ENCODE measurements at regions not wholly inside any gene's neighbourhood (a gene's known extent, or its start where the extent isn't known, plus 50 kb on each side); places are given as distances from the start of the nearest gene placed in this dataset.

- Histone ChIP-seq H3K4me1 (replicated peaks) (no peaks in the 10 kb centered on the region), H3K4me3 (no peak overlapping the region), H3K27me3 (replicated peaks; ENCODE audit: insufficient read depth) (no peaks in the 10 kb centered on the region), H3K36me3 (no peaks in the 10 kb centered on the region), H3K9me3 (no peaks in the 10 kb centered on the region), H3K27ac (no peak overlapping the region)
- TF ChIP-seq, protein P1, sequence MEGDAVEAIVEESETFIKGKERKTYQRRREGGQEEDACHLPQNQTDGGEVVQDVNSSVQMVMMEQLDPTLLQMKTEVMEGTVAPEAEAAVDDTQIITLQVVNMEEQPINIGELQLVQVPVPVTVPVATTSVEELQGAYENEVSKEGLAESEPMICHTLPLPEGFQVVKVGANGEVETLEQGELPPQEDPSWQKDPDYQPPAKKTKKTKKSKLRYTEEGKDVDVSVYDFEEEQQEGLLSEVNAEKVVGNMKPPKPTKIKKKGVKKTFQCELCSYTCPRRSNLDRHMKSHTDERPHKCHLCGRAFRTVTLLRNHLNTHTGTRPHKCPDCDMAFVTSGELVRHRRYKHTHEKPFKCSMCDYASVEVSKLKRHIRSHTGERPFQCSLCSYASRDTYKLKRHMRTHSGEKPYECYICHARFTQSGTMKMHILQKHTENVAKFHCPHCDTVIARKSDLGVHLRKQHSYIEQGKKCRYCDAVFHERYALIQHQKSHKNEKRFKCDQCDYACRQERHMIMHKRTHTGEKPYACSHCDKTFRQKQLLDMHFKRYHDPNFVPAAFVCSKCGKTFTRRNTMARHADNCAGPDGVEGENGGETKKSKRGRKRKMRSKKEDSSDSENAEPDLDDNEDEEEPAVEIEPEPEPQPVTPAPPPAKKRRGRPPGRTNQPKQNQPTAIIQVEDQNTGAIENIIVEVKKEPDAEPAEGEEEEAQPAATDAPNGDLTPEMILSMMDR (IDR thresholded peaks at IDR 0.05) = no peak
- 59% methylated on average over 4 of the region's 4 CpGs for WGBS
- intact Hi-C loops (cut with DNase I) = no loop called here
- DNase-seq (ENCODE audit: low spot score) = no peak
Observed at GRCh38 chr6:163720460-163721235, 306.1 kb downstream of the QKI start.

GRCh38 chr6:163720005-163720404, 305.5 kb downstream of the QKI start:
- Histone ChIP-seq H3K4me3 (no peak overlapping the region), H3K27me3 (replicated peaks; ENCODE audit: insufficient read depth) (no peaks in the 10 kb centered on the region), H3K4me1 (replicated peaks) (no peaks in the 10 kb centered on the region), H3K36me3 (no peaks in the 10 kb centered on the region), H3K27ac (no peak overlapping the region), H3K9me3 (no peaks in the 10 kb centered on the region)
- intact Hi-C loops (cut with DNase I) = no loop called here
- 32% methylated on average over 5 of the region's 5 CpGs for WGBS
- TF ChIP-seq POLR2AphosphoS5 (IDR thresholded peaks at IDR 0.05) = peak; percentile 64
- TF ChIP-seq, protein P1 (IDR thresholded peaks at IDR 0.05) = no peak
- no peak for DNase-seq (ENCODE audit: low spot score)

- DNase-seq (ENCODE audit: low spot score) = no peak
- H3K4me1 ChIP-seq (replicated peaks) = no peaks in the 10 kb centered on the region
- intact Hi-C loops (cut with DNase I) = no loop called here
- no peaks in the 10 kb centered on the region for H3K27me3 ChIP-seq (replicated peaks; ENCODE audit: insufficient read depth)
- whole genome bisulfite sequencing = 85% methylated on average over 20 of the region's 20 CpGs
- TF ChIP-seq, protein P1 (IDR thresholded peaks at IDR 0.05) = no peak
- TF ChIP-seq POLR2A (IDR thresholded peaks at IDR 0.05) (no peak), POLR2AphosphoS5 (IDR thresholded peaks at IDR 0.05) (no peak)
- no peaks in the 10 kb centered on the region for H3K9me3 ChIP-seq
- H3K36me3 ChIP-seq = no peaks in the 10 kb centered on the region
- no peak overlapping the region for H3K27ac ChIP-seq
- H3K4me3 ChIP-seq = no peak overlapping the region
Observed at GRCh38 chr6:163719028-163719742, 304.7 kb downstream of the QKI start.

- H3K27me3 ChIP-seq (replicated peaks; ENCODE audit: insufficient read depth) = no peaks in the 10 kb centered on the region
- H3K4me3 ChIP-seq = no peak overlapping the region
- 96% methylated on average over 2 of the region's 2 CpGs for WGBS
- no peak for DNase-seq (ENCODE audit: low spot score)
- intact Hi-C loops (cut with DNase I) = no loop called here
- no peaks in the 10 kb centered on the region for H3K4me1 ChIP-seq (replicated peaks)
- H3K27ac ChIP-seq = no peak overlapping the region
- H3K36me3 ChIP-seq = no peaks in the 10 kb centered on the region
- H3K9me3 ChIP-seq = no peaks in the 10 kb centered on the region
- TF ChIP-seq POLR2A (IDR thresholded peaks at IDR 0.05) (no peak), POLR2AphosphoS5 (IDR thresholded peaks at IDR 0.05) (no peak)
- TF ChIP-seq, protein P1 (IDR thresholded peaks at IDR 0.05) = no peak
Observed at GRCh38 chr6:163718537-163718936, 304.0 kb downstream of the QKI start.
